GM10248 (cell line): ENCODE measurements at regions not wholly inside any gene's neighbourhood (a gene's known extent, or its start where the extent isn't known, plus 50 kb on each side); places are given as distances from the start of the nearest gene placed in this dataset.

ENCODE experiments used
- CTCF ChIA-PET: fragments of 300-600 bp; sonication (Branson Sonifier 250); formaldehyde crosslinking; extraction: SDS; loops from one replicate; lab custom pipeline; 2021; ENCODE audit warnings: antibody characterized with exemption; lab: Yijun Ruan, JAX
- POLR2A ChIA-PET: fragments of 350-650 bp; sonication (Branson Sonifier 250); formaldehyde crosslinking; extraction: SDS; loops from one replicate; lab custom pipeline; 2020; ENCODE audit warnings: antibody characterized with exemption; lab: Yijun Ruan, JAX
- DNase-seq: peaks from one replicate; pipeline ENCODE4 v3.0.0; 2012; ENCODE audit errors: extremely low spot score
- CTCF ChIP-seq: IDR thresholded peaks from 2 replicates; pipeline ENCODE4 v1.5.1; 2012; ENCODE audit warnings: mild to moderate bottlenecking, low read depth; ENCODE audit errors: extremely low read depth, missing control alignments, control extremely low read depth

DNA sequence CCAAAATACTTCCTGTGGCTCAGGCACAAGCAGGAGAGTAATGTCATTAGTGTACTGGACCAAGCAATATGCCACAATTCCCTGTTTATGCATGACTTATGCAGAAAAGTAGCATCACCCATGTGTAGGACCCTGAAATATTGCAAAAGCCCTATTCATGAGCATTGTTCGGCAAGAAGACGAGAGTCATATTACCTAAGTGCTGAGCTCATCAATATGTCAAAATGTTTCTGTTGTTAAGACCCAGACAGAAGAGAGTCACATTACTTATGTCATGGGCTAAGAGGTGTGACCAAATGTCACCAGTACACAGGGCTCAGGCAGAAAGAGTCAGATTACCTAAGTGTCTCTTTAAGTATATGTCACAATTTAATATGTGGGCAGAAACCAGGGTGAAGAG is 1172.6 kb upstream of the AMELY start:
- CTCF ChIA-PET = no interaction called here
- POLR2A ChIA-PET = no interaction called here
- no peak for TF ChIP-seq CTCF
- DNase-seq = no peak

DNA sequence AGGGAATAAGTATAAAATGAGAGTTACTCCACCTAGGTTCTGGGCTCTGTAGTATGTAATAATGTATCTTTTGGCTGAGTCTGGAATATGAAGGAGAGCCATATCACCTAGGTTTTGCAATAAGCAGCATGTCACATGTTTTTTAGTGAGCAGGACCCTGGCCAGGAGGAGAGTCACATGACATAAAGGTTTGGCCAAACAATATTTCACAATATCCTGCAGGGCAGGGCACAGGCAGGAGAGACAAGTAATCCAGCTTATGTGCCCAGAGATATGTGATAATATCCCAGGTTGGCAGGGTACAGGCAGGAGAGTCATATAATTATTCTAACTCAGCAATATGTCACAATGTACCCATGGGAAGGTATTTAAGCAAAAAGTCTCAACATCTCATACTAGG is 1169.6 kb upstream of the AMELY start:
- POLR2A ChIA-PET = no interaction called here
- TF ChIP-seq CTCF = no peak
- no peak for DNase-seq
- CTCF ChIA-PET = no interaction called here

DNA sequence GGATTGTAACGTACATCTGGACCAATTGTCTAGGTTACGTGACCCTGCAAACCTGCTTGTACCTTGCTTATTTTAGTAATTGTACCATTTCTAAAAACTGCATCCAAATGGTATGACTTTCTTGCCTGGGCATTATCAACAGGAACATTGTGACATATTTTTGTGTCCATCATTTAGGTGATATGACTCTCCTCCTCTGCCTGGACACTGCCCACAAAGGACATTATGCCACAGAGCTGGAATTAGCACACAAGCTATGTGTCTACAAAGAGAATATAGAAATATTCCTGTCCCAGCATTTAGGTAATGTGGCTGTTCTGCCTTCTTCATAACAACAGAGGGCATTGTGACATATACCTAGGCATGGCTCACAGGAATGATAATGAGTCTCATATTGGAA is 1153.7 kb upstream of the AMELY start:
- no peak for DNase-seq
- TF ChIP-seq CTCF = no peak
- ChIA-PET POLR2A (no interaction called here), CTCF (no interaction called here)

DNA sequence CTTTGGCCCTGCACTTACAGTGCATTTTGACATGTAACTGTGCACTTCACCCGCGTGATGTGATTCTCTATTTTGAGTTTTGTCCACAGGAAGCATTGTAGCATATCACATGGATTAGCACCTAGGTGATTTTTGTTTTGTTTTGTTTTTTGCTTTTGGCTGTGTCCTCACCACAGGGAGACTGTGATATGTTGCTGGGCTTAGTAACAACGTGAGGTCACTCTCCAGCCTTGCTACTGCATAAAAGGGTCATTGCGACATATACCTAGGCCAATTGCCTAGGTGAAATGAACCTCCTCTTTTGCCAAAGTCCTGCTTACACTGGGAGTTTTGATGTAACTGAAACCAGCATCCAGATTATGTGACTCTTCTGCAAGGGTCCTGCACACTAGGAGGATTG is 1152.9 kb upstream of the AMELY start:
- CTCF ChIA-PET = no interaction called here
- no peak for TF ChIP-seq CTCF
- POLR2A ChIA-PET = no interaction called here
- DNase-seq = no peak

- no peak for DNase-seq
- ChIA-PET POLR2A (no interaction called here), CTCF (no interaction called here)
- no peak for TF ChIP-seq CTCF
These were observed 1152.4 kb upstream of the AMELY start for GRCh38 chrY:8063973-8064372.

- TF ChIP-seq CTCF = no peak
- DNase-seq = no peak
- CTCF ChIA-PET = no interaction called here
- POLR2A ChIA-PET = no interaction called here
These were observed 1147.1 kb upstream of the AMELY start for GRCh38 chrY:8058613-8059012.

DNA sequence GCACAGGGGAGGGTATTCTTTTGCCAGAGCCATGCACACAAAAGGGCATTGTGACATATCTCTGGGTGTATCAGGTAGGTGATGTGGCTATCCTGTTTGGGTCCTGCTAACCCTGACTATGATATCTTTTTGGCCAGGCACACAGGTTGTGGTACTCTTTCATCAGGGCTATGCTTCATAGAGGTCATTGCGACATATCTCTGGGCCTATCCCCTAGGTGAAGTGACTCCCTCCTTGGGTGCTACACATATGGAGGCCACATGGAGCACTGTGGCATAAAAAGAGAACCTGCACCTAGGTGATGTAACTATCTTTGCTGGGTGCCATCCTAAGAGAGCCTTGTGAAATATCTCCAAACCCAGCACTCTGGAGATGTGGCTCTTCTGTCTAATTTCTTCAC is 1139.8 kb upstream of the AMELY start:
- no peak for TF ChIP-seq CTCF
- POLR2A ChIA-PET = no interaction called here
- DNase-seq = no peak
- CTCF ChIA-PET = no interaction called here
